ENCODE measurements at regions not wholly inside any gene's neighbourhood (a gene's known extent, or its start where the extent isn't known, plus 50 kb on each side); places are given as distances from the start of the nearest gene placed in this dataset.

DNA sequence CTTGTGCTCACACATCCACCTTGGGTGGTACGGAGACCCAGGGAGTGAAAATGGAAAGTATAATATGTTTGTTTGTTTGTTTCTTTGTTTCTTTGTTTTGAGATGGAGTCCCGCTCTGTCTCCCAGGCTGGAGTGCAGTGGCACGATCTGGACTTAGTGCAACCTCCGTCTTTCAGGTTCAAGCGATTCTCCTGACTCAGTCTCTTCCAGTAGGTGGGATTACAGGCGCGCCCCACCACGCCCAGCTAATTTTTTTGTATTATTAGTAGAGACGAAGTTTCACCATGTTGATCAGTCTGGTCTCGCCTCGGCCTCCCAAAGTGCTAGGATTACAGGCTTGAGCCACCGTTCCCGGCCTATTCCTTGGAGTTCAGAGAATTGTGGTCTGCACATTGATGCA, 115.4 kb downstream of the TRIM27 start:
- H3K9me3 ChIP-seq = no peaks in the 10 kb centered on the region
- DNase-seq (no peak), ATAC-seq (ENCODE audit: low FRiP score in 2 of 2) (no peak)
- no peaks in the 10 kb centered on the region for H3K36me3 ChIP-seq
- no peak overlapping the region for H3K4me3 ChIP-seq
- H3K27ac ChIP-seq = no peak overlapping the region
- TF ChIP-seq POLR2A (IDR thresholded peaks at IDR 0.05) (no peak), POLR2AphosphoS5 (IDR thresholded peaks at IDR 0.05) (no peak), EP300 (IDR thresholded peaks at IDR 0.05) (no peak), CTCF (IDR thresholded peaks at IDR 0.05) (no peak)
- H3K27me3 ChIP-seq = peaks cover 0 to 46% (median 19%) of the 10 kb centered on the region in 4 donors
- no peaks in the 10 kb centered on the region for H3K4me1 ChIP-seq
- WGBS, 2 donors = 18 to 25% methylated on average over 13 of the region's 13 CpGs

GRCh38 chr6:28809947-28810658, 113.7 kb downstream of the TRIM27 start:
- DNase-seq (no peak), ATAC-seq (ENCODE audit: low FRiP score in 2 of 2) (no peak)
- no peak overlapping the region for H3K4me3 ChIP-seq
- WGBS, 2 donors = 7 to 9% methylated on average over 33 of the region's 33 CpGs
- H3K9me3 ChIP-seq = no peaks in the 10 kb centered on the region
- peaks cover 0 to 4% (median 0%) of the 10 kb centered on the region in 4 donors for H3K4me1 ChIP-seq
- H3K27me3 ChIP-seq = peaks cover 0 to 59% (median 25%) of the 10 kb centered on the region in 4 donors
- H3K36me3 ChIP-seq = no peaks in the 10 kb centered on the region
- no peak for TF ChIP-seq POLR2A (IDR thresholded peaks at IDR 0.05)
- no peak for TF ChIP-seq CTCF (IDR thresholded peaks at IDR 0.05)
- TF ChIP-seq EP300 (IDR thresholded peaks at IDR 0.05) = no peak
- no peak for TF ChIP-seq POLR2AphosphoS5 (IDR thresholded peaks at IDR 0.05)
- H3K27ac ChIP-seq = no peak overlapping the region

- TF ChIP-seq POLR2A (IDR thresholded peaks at IDR 0.05) = no peak
- Histone ChIP-seq H3K9me3 (no peaks in the 10 kb centered on the region), H3K27me3 (peaks cover 0 to 61% (median 26%) of the 10 kb centered on the region in 4 donors), H3K4me1 (peaks cover 0 to 4% (median 0%) of the 10 kb centered on the region in 4 donors), H3K27ac (no peak overlapping the region), H3K4me3 (no peak overlapping the region), H3K36me3 (no peaks in the 10 kb centered on the region)
- ATAC-seq (ENCODE audit: low FRiP score in 2 of 2) = no peak
- no peak for DNase-seq
- WGBS, 2 donors = 4 to 7% methylated on average over 14 of the region's 14 CpGs
Observed at GRCh38 chr6:28810659-28811053, 113.1 kb downstream of the TRIM27 start.

DNA sequence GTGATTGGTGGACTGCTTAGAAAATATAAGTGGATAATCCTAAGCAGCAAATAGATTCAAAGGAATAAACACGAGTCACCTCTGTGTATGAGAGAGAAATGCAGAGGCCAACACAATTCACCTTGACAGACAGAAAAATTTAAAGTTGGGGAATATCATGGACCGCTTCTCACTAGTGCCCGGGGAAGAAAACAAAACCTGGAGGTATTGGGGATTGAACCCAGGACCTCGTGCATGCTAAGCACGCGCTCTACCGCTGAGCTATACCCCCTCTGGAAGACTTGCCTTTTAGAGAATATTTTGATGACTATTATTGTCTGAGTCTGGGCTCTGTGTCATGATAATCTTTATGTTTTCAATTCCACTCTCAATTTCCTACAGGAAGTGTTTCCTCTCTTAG, 111.9 kb downstream of the TRIM27 start:
- Histone ChIP-seq H3K27ac (no peak overlapping the region), H3K4me3 (no peak overlapping the region), H3K36me3 (no peaks in the 10 kb centered on the region), H3K9me3 (no peaks in the 10 kb centered on the region), H3K4me1 (peaks cover 0 to 4% (median 0%) of the 10 kb centered on the region in 4 donors), H3K27me3 (peaks cover 0 to 67% (median 28%) of the 10 kb centered on the region in 4 donors)
- WGBS, 2 donors = 3% methylated on average over 7 of the region's 7 CpGs
- ATAC-seq (ENCODE audit: low FRiP score in 2 of 2) (no peak), DNase-seq (no peak)
- TF ChIP-seq CTCF (IDR thresholded peaks at IDR 0.05) (no peak), POLR2A (IDR thresholded peaks at IDR 0.05) (no peak), POLR2AphosphoS5 (IDR thresholded peaks at IDR 0.05) (no peak), EP300 (IDR thresholded peaks at IDR 0.05) (no peak)

- no peak for DNase-seq
- WGBS, 2 donors = 12 to 13% methylated on average over 29 of the region's 29 CpGs
- ATAC-seq (ENCODE audit: low FRiP score in 2 of 2) = no peak
- Histone ChIP-seq H3K27me3 (peaks cover 0 to 69% (median 29%) of the 10 kb centered on the region in 4 donors), H3K36me3 (no peaks in the 10 kb centered on the region), H3K9me3 (no peaks in the 10 kb centered on the region), H3K27ac (no peak overlapping the region), H3K4me1 (peaks cover 0 to 4% (median 0%) of the 10 kb centered on the region in 4 donors), H3K4me3 (no peak overlapping the region)
- TF ChIP-seq POLR2AphosphoS5 (IDR thresholded peaks at IDR 0.05) = no peak
- TF ChIP-seq CTCF (IDR thresholded peaks at IDR 0.05) = no peak
- no peak for TF ChIP-seq POLR2A (IDR thresholded peaks at IDR 0.05)
- TF ChIP-seq EP300 (IDR thresholded peaks at IDR 0.05) = no peak
Observed at GRCh38 chr6:28812778-28813569, 110.8 kb downstream of the TRIM27 start.

Data from upper lobe of left lung (tissue), 6 donors.